Caco-2 (cell line): ENCODE measurements at regions not wholly inside any gene's neighbourhood (a gene's known extent, or its start where the extent isn't known, plus 50 kb on each side); places are given as distances from the start of the nearest gene placed in this dataset.

Experiments
- BruUV-seq: library from RNA; stranded (reverse); fragments of 400-500 nt; replicated peaks from 2 replicates; lab custom pipeline; 2021; lab: Mats Ljungman, UMichigan
- CTCF ChIA-PET: fragments of 300-600 bp; sonication (Branson Sonifier 250); formaldehyde crosslinking; loops from one replicate; lab custom pipeline; 2022; ENCODE audit warnings: antibody characterized with exemption; lab: Charles Lee
- POLR2A ChIA-PET: fragments of 300-600 bp; sonication (Branson Sonifier 250); formaldehyde crosslinking; loops from one replicate; lab custom pipeline; 2022; ENCODE audit warnings: antibody characterized with exemption; lab: Charles Lee
- DNase-seq, 2 experiments: peaks; one replicate each; pipeline versions ENCODE4 v3.0.0 to v3.0.0-alpha.2; 2020 to 2022
- H3K27me3 ChIP-seq: replicated peaks from 2 replicates; pipeline ENCODE4 v1.6.0; 2011; ENCODE audit warnings: low read length; ENCODE audit not compliant: control insufficient read depth, insufficient read depth
- H3K36me3 ChIP-seq: 2 replicates; pipeline ENCODE4 v1.5.1; 2011; ENCODE audit warnings: low read length; ENCODE audit not compliant: control insufficient read depth, insufficient read depth
- H3K4me1 ChIP-seq: fragments of 250-450 bp; sonication (Bioruptor Pico); 2 replicates; pipeline ENCODE4 v1.5.1; 2020; ENCODE audit warnings: mild to moderate bottlenecking
- H3K4me3 ChIP-seq: 2 replicates; pipeline ENCODE4 v1.5.1; 2011; ENCODE audit warnings: low read depth, mild to moderate bottlenecking, control low read depth, low read length
- H3K9me3 ChIP-seq: fragments of 250-450 bp; sonication (Bioruptor Pico); 2 replicates; pipeline ENCODE4 v1.5.1; 2020; ENCODE audit warnings: mild to moderate bottlenecking, moderate library complexity
- H3K27ac Mint-ChIP-seq: one replicate; pipeline ENCODE4 v1.8.0; 2022; ENCODE audit warnings: mixed read lengths; ENCODE audit not compliant: unreplicated experiment
- H3K27me3 Mint-ChIP-seq: one replicate; pipeline ENCODE4 v1.8.0; 2022; ENCODE audit warnings: mixed read lengths; ENCODE audit not compliant: insufficient read depth, unreplicated experiment
- H3K36me3 Mint-ChIP-seq: one replicate; pipeline ENCODE4 v1.8.0; 2022; ENCODE audit warnings: mild to moderate bottlenecking, mixed read lengths; ENCODE audit not compliant: insufficient read depth, unreplicated experiment
- H3K4me1 Mint-ChIP-seq: one replicate; pipeline ENCODE4 v1.8.0; 2022; ENCODE audit warnings: low read depth, mixed read lengths; ENCODE audit not compliant: unreplicated experiment
- H3K4me3 Mint-ChIP-seq: one replicate; pipeline ENCODE4 v1.8.0; 2022; ENCODE audit warnings: mild to moderate bottlenecking, moderate library complexity, mixed read lengths; ENCODE audit not compliant: unreplicated experiment
- H3K9me3 Mint-ChIP-seq: one replicate; pipeline ENCODE4 v1.8.0; 2022; ENCODE audit warnings: mixed read lengths; ENCODE audit not compliant: unreplicated experiment
- CTCF ChIP-seq, 2 experiments: fragments of 200-600 bp in 1 of 2; IDR thresholded peaks; 1 replicate in 1 of 2; 2 replicates in 1 of 2; pipeline versions ENCODE4 v1.5.1 to v1.8.0; 2011 to 2022; ENCODE audit warnings: antibody characterized with exemption in 1 of 2, control low read depth in 1 of 2, inconsistent platforms in 1 of 2, low read depth in 1 of 2, low read length in 1 of 2, mild to moderate bottlenecking in 1 of 2, moderate library complexity in 1 of 2; ENCODE audit not compliant: insufficient read depth in 1 of 2, severe bottlenecking in 1 of 2, unreplicated experiment in 1 of 2
- intact Hi-C: fragments of 100-400 bp; cut with micrococcal nuclease; formaldehyde crosslinking; loops from one replicate; pipeline ENCODE4 v1.10.0; 2022; ENCODE audit not compliant: unreplicated experiment

- no TSS peak for BruUV-seq
- Mint-ChIP-seq H3K27me3 (no peaks in the 10 kb centered on the region), H3K9me3 (peaks cover 20% of the 10 kb centered on the region), H3K36me3 (no peaks in the 10 kb centered on the region), H3K4me3 (no peak overlapping the region), H3K27ac (no peak overlapping the region), H3K4me1 (peaks cover 13% of the 10 kb centered on the region)
- Histone ChIP-seq H3K36me3 (no peaks in the 10 kb centered on the region), H3K4me1 (peaks cover 13% of the 10 kb centered on the region; the same call in 1 of the 2 replicates), H3K27me3 (no peaks in the 10 kb centered on the region), H3K4me3 (no peak overlapping the region), H3K9me3 (0 out of 2 replicates have a peak, but pooled peaks cover 3% of the 10 kb centered on the region)
- CTCF ChIA-PET = no interaction called here
- intact Hi-C loops = no loop called here
- DNase-seq = no peak
- POLR2A ChIA-PET = no interaction called here
- no peak for TF ChIP-seq CTCF (IDR thresholded peaks at IDR 0.05; ENCODE audit: insufficient read depth in 1 of 2, low read depth in 1 of 2, low read length in 1 of 2, severe bottlenecking in 1 of 2, unreplicated experiment in 1 of 2)
Measured at GRCh38 chr2:215886022-215886421, 127.3 kb downstream of the MREG start.

- no peaks in the 10 kb centered on the region for H3K36me3 Mint-ChIP-seq
- no TSS peak for BruUV-seq
- H3K4me3 Mint-ChIP-seq = no peak overlapping the region
- no peak overlapping the region for H3K27ac Mint-ChIP-seq
- no peaks in the 10 kb centered on the region for H3K27me3 ChIP-seq
- no peaks in the 10 kb centered on the region for H3K27me3 Mint-ChIP-seq
- H3K4me3 ChIP-seq = no peak overlapping the region
- H3K4me1 ChIP-seq = peaks cover 13% of the 10 kb centered on the region; the same call in 1 of the 2 replicates
- H3K4me1 Mint-ChIP-seq = peaks cover 15% of the 10 kb centered on the region
- no peak for TF ChIP-seq CTCF (IDR thresholded peaks at IDR 0.05; ENCODE audit: insufficient read depth in 1 of 2, low read depth in 1 of 2, low read length in 1 of 2, severe bottlenecking in 1 of 2, unreplicated experiment in 1 of 2)
- ChIA-PET CTCF (no interaction called here), POLR2A (no interaction called here)
- H3K9me3 ChIP-seq = no peaks in the 10 kb centered on the region
- H3K36me3 ChIP-seq = no peaks in the 10 kb centered on the region
- DNase-seq = no peak
- peaks cover 20% of the 10 kb centered on the region for H3K9me3 Mint-ChIP-seq
- intact Hi-C loops = no loop called here
Measured at GRCh38 chr2:215885536-215885935, 127.8 kb downstream of the MREG start.

- TF ChIP-seq CTCF (IDR thresholded peaks at IDR 0.05; ENCODE audit: insufficient read depth in 1 of 2, low read depth in 1 of 2, low read length in 1 of 2, severe bottlenecking in 1 of 2, unreplicated experiment in 1 of 2) = no peak
- Histone ChIP-seq H3K4me1 (peaks cover 14% of the 10 kb centered on the region), H3K36me3 (no peaks in the 10 kb centered on the region), H3K9me3 (no peaks in the 10 kb centered on the region), H3K27me3 (no peaks in the 10 kb centered on the region), H3K4me3 (no peak overlapping the region)
- peaks cover 14% of the 10 kb centered on the region for H3K9me3 Mint-ChIP-seq
- H3K4me3 Mint-ChIP-seq = no peak overlapping the region
- CTCF ChIA-PET = no interaction called here
- H3K4me1 Mint-ChIP-seq = peaks cover 21% of the 10 kb centered on the region
- intact Hi-C loops = no loop called here
- DNase-seq = no peak
- H3K27ac Mint-ChIP-seq = no peak overlapping the region
- no peaks in the 10 kb centered on the region for H3K36me3 Mint-ChIP-seq
- BruUV-seq = no TSS peak
- no peaks in the 10 kb centered on the region for H3K27me3 Mint-ChIP-seq
- POLR2A ChIA-PET = no interaction called here
Measured at GRCh38 chr2:215884451-215885087, 128.8 kb downstream of the MREG start.
